Endothelial cell of umbilical vein (primary cell): ENCODE measurements at regions not wholly inside any gene's neighbourhood (a gene's known extent, or its start where the extent isn't known, plus 50 kb on each side); places are given as distances from the start of the nearest gene placed in this dataset.
"Not testable (repeated sequence)": the region's sequence is repeated elsewhere in the genome, so short reads cannot be mapped to it uniquely, and the experiment has no call there.

Experiments
- BruUV-seq: library from RNA; stranded (reverse); fragments of 400-500 nt; replicated peaks from 2 replicates; lab custom pipeline; 2021; lab: Mats Ljungman, UMichigan
- CTCF ChIA-PET: fragments of 300-600, 350-600 bp; sonication (Branson Sonifier 250); formaldehyde crosslinking; loops from one replicate; lab custom pipeline; 2021; ENCODE audit warnings: antibody characterized with exemption, inconsistent platforms; lab: Charles Lee
- POLR2A ChIA-PET: fragments of 300-600, 350-600 bp; sonication (Branson Sonifier 250); formaldehyde crosslinking; loops from one replicate; lab custom pipeline; 2021; ENCODE audit warnings: antibody characterized with exemption, inconsistent platforms; lab: Charles Lee
- DNase-seq: peaks from one replicate; pipeline ENCODE4 v3.0.0-alpha.2; 2011; ENCODE audit warnings: low read depth, low spot score
- FAIRE-seq: peaks from 2 replicates; lab custom pipeline; 2011; peaks lifted over from hg19 to GRCh38; lab: Jason Lieb, UNC
- H2AFZ ChIP-seq: 2 replicates; pipeline ENCODE4 v1.6.0; 2012; ENCODE audit warnings: low read depth, low read length, control low read depth, inconsistent platforms
- H3K27ac ChIP-seq: 2 replicates; pipeline ENCODE4 v1.5.1; 2011; ENCODE audit warnings: low read depth, mild to moderate bottlenecking, control low read depth, low read length, moderate library complexity; ENCODE audit not compliant: insufficient read depth
- H3K27me3 ChIP-seq, 2 experiments: 2 replicates each; pipeline versions ENCODE4 v1.6.0 to v1.6.1; 2011; ENCODE audit warnings: low read length in 2 of 2, mixed read lengths in 1 of 2; ENCODE audit not compliant: control insufficient read depth in 2 of 2, insufficient read depth in 2 of 2
- H3K36me3 ChIP-seq, 2 experiments: 2 replicates in 1 of 2; 3 replicates in 1 of 2; pipeline ENCODE4 v1.5.1; 2011; ENCODE audit warnings: low read length in 2 of 2, mild to moderate bottlenecking in 1 of 2, moderate library complexity in 1 of 2; ENCODE audit not compliant: control insufficient read depth in 2 of 2, insufficient read depth in 2 of 2; ENCODE audit errors: extremely low read depth in 1 of 2
- H3K4me1 ChIP-seq: 3 replicates; pipeline ENCODE4 v1.5.1; 2011; ENCODE audit warnings: mild to moderate bottlenecking, low read length; ENCODE audit not compliant: control insufficient read depth, insufficient read depth; ENCODE audit errors: extremely low read depth
- H3K4me2 ChIP-seq: 2 replicates; pipeline ENCODE4 v1.6.1; 2011; ENCODE audit warnings: low read length, control low read depth, mixed read lengths; ENCODE audit not compliant: insufficient read depth
- H3K4me3 ChIP-seq, 3 experiments: fragments of 200-600 bp in 1 of 3; sonication (generic), shearing (Covaris generic) in 1 of 3; replicated peaks in 1 of 3; 2 replicates each; pipeline ENCODE4 v1.5.1; 2011 to 2016; ENCODE audit warnings: control low read depth in 3 of 3, low read length in 3 of 3, mild to moderate bottlenecking in 2 of 3, inconsistent platforms in 1 of 3, low read depth in 1 of 3, moderate library complexity in 1 of 3; ENCODE audit not compliant: insufficient read depth in 1 of 3
- H3K79me2 ChIP-seq: 2 replicates; pipeline ENCODE4 v1.6.0; 2012; ENCODE audit warnings: low read length, inconsistent platforms; ENCODE audit not compliant: control insufficient read depth, insufficient read depth
- H3K9ac ChIP-seq: replicated peaks from 2 replicates; pipeline ENCODE3; 2011; ENCODE audit warnings: low read length, control low read depth; ENCODE audit not compliant: insufficient read depth; ENCODE audit errors: extremely low read depth
- H3K9me1 ChIP-seq: replicated peaks from 3 replicates; pipeline ENCODE4 v1.6.0; 2011; ENCODE audit warnings: mild to moderate bottlenecking, low read length; ENCODE audit not compliant: control insufficient read depth, insufficient read depth; ENCODE audit errors: extremely low read depth
- H3K9me3 ChIP-seq: replicated peaks from 2 replicates; pipeline ENCODE4 v1.5.1; 2012; ENCODE audit warnings: low read length, inconsistent platforms; ENCODE audit not compliant: control insufficient read depth, insufficient read depth
- H4K20me1 ChIP-seq: replicated peaks from 2 replicates; pipeline ENCODE3; 2011; ENCODE audit warnings: mild to moderate bottlenecking, low read length; ENCODE audit not compliant: control insufficient read depth, insufficient read depth; ENCODE audit errors: extremely low read depth
- dilution Hi-C: fragments of 300-500 bp; cut with MboI; formaldehyde crosslinking; loops from one replicate; pipeline ENCODE4 v1.15.0; 2019; ENCODE audit warnings: low sequenced_read_pairs; ENCODE audit not compliant: extremely low pct_ligation_motif_present
- intact Hi-C: fragments of 100-400 bp; cut with micrococcal nuclease; formaldehyde crosslinking; loops from one replicate; pipeline ENCODE4 v1.10.0; 2022

GRCh38 chr1:206359377-206359776, 110.9 kb upstream of the IKBKE start:
- H3K4me2 ChIP-seq, DNase-seq, H2AFZ ChIP-seq, H3K27me3 ChIP-seq, intact Hi-C loops, H3K36me3 ChIP-seq, FAIRE-seq, H3K4me1 ChIP-seq, dilution Hi-C loops, CTCF ChIA-PET, H3K4me3 ChIP-seq, H3K27ac ChIP-seq, H4K20me1 ChIP-seq, H3K79me2 ChIP-seq, H3K9ac ChIP-seq, POLR2A ChIA-PET, BruUV-seq, H3K9me1 ChIP-seq, H3K9me3 ChIP-seq: not testable (repeated sequence)

GRCh38 chr1:206361978-206362543, 108.2 kb upstream of the IKBKE start:
- H3K27ac ChIP-seq, H3K4me2 ChIP-seq, BruUV-seq, H3K27me3 ChIP-seq, DNase-seq, H3K9me1 ChIP-seq, FAIRE-seq, POLR2A ChIA-PET, H2AFZ ChIP-seq, H4K20me1 ChIP-seq, H3K36me3 ChIP-seq, H3K9ac ChIP-seq, H3K9me3 ChIP-seq, intact Hi-C loops, CTCF ChIA-PET, dilution Hi-C loops, H3K4me1 ChIP-seq, H3K4me3 ChIP-seq, H3K79me2 ChIP-seq: not testable (repeated sequence)

GRCh38 chr1:206362994-206363393, 107.3 kb upstream of the IKBKE start:
- H4K20me1 ChIP-seq, POLR2A ChIA-PET, H3K4me2 ChIP-seq, H3K9ac ChIP-seq, intact Hi-C loops, H3K9me3 ChIP-seq, H3K79me2 ChIP-seq, CTCF ChIA-PET, DNase-seq, H3K4me1 ChIP-seq, H3K27me3 ChIP-seq, dilution Hi-C loops, H3K36me3 ChIP-seq, H2AFZ ChIP-seq, H3K4me3 ChIP-seq, H3K9me1 ChIP-seq, BruUV-seq, H3K27ac ChIP-seq, FAIRE-seq: not testable (repeated sequence)

GRCh38 chr1:206365271-206365670, 105.0 kb upstream of the IKBKE start:
- POLR2A ChIA-PET, CTCF ChIA-PET: not testable (repeated sequence)

More at GRCh38 chr1:206365271-206365670, 105.0 kb upstream of the IKBKE start:
- H3K27me3 ChIP-seq, intact Hi-C loops, H3K9me1 ChIP-seq, H3K4me1 ChIP-seq, H3K9me3 ChIP-seq, FAIRE-seq, H3K79me2 ChIP-seq, H3K9ac ChIP-seq, H3K4me2 ChIP-seq, H3K4me3 ChIP-seq, H3K27ac ChIP-seq, DNase-seq, H2AFZ ChIP-seq, BruUV-seq, H3K36me3 ChIP-seq, H4K20me1 ChIP-seq, dilution Hi-C loops: not testable (repeated sequence)
